ENCODE measurements at regions not wholly inside any gene's neighbourhood (a gene's known extent, or its start where the extent isn't known, plus 50 kb on each side); places are given as distances from the start of the nearest gene placed in this dataset.

DNA sequence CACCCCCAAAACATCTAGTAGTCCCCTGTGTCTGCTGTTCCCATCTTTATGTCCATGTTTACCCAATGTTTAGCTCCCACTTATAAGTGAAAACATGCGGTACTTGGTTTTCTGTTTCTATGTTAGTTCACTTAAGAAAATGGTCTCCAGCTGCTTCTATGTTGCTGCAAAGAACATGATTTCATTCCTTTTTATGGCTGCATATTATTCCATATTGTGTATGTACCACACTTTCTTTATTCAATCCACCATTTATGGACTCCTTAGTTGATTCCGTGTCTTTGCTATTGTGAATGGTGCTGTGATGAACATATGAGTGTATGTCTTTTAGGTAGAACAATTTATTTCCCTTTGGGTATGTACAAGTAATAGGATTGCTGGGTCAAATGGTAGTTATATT, 51.2 kb downstream of the GRK7 start:
- TF ChIP-seq, protein P1, sequence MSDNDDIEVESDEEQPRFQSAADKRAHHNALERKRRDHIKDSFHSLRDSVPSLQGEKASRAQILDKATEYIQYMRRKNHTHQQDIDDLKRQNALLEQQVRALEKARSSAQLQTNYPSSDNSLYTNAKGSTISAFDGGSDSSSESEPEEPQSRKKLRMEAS (IDR thresholded peaks at IDR 0.05; ENCODE audit: low read depth), result no peak
- TF ChIP-seq, protein P2, sequence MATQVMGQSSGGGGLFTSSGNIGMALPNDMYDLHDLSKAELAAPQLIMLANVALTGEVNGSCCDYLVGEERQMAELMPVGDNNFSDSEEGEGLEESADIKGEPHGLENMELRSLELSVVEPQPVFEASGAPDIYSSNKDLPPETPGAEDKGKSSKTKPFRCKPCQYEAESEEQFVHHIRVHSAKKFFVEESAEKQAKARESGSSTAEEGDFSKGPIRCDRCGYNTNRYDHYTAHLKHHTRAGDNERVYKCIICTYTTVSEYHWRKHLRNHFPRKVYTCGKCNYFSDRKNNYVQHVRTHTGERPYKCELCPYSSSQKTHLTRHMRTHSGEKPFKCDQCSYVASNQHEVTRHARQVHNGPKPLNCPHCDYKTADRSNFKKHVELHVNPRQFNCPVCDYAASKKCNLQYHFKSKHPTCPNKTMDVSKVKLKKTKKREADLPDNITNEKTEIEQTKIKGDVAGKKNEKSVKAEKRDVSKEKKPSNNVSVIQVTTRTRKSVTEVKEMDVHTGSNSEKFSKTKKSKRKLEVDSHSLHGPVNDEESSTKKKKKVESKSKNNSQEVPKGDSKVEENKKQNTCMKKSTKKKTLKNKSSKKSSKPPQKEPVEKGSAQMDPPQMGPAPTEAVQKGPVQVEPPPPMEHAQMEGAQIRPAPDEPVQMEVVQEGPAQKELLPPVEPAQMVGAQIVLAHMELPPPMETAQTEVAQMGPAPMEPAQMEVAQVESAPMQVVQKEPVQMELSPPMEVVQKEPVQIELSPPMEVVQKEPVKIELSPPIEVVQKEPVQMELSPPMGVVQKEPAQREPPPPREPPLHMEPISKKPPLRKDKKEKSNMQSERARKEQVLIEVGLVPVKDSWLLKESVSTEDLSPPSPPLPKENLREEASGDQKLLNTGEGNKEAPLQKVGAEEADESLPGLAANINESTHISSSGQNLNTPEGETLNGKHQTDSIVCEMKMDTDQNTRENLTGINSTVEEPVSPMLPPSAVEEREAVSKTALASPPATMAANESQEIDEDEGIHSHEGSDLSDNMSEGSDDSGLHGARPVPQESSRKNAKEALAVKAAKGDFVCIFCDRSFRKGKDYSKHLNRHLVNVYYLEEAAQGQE (IDR thresholded peaks at IDR 0.05; ENCODE audit: low read depth, low read length), result no peak

Measured in SK-N-SH (cell line).